Astrocyte (in vitro differentiated cells and primary cell): ENCODE measurements at regions not wholly inside any gene's neighbourhood (a gene's known extent, or its start where the extent isn't known, plus 50 kb on each side); places are given as distances from the start of the nearest gene placed in this dataset.

Experiments
- CTCF ChIP-seq: IDR thresholded peaks from 2 replicates; pipeline ENCODE4 v1.5.1; 2011; ENCODE audit warnings: low read depth, mild to moderate bottlenecking, inconsistent platforms, low read length, moderate library complexity; ENCODE audit not compliant: insufficient read depth
- EZH2 ChIP-seq: IDR thresholded peaks from 2 replicates; pipeline ENCODE4 v1.6.1; 2012; ENCODE audit warnings: mild to moderate bottlenecking, low read length, inconsistent platforms; ENCODE audit not compliant: insufficient read depth

- TF ChIP-seq CTCF (no peak), EZH2 (no peak)
These were observed 232.5 kb upstream of the POF1B start for GRCh38 chrX:85611926-85612325.
